GM12872 (cell line): ENCODE measurements at regions not wholly inside any gene's neighbourhood (a gene's known extent, or its start where the extent isn't known, plus 50 kb on each side); places are given as distances from the start of the nearest gene placed in this dataset.

ENCODE experiments used
- CTCF ChIP-seq: IDR thresholded peaks from 3 replicates; pipeline ENCODE4 v1.5.1; 2011; ENCODE audit warnings: low read depth, mild to moderate bottlenecking, low read length, moderate library complexity; ENCODE audit not compliant: insufficient read depth

GRCh38 chr7:155995183-155995612 is 182.9 kb upstream of the SHH start:
- no peak for TF ChIP-seq CTCF

- no peak for TF ChIP-seq CTCF
These were observed 182.1 kb upstream of the SHH start for GRCh38 chr7:155994279-155994811.

GRCh38 chr7:155993420-155994278 is 181.4 kb upstream of the SHH start:
- no peak for TF ChIP-seq CTCF

- no peak for TF ChIP-seq CTCF
These were observed 180.7 kb upstream of the SHH start for GRCh38 chr7:155992974-155993373.

GRCh38 chr7:155992538-155992937 is 180.3 kb upstream of the SHH start:
- no peak for TF ChIP-seq CTCF

- no peak for TF ChIP-seq CTCF
These were observed 179.8 kb upstream of the SHH start for GRCh38 chr7:155992107-155992506.

- no peak for TF ChIP-seq CTCF
These were observed 179.2 kb upstream of the SHH start for GRCh38 chr7:155991470-155991869.
